HG03025 (cell line): ENCODE measurements at regions not wholly inside any gene's neighbourhood (a gene's known extent, or its start where the extent isn't known, plus 50 kb on each side); places are given as distances from the start of the nearest gene placed in this dataset.
A peak's percentile ranks its signal among the peaks of the same experiment; 100 is the strongest.

Source experiments
- ATAC-seq: cut with Tn5 transposase; IDR thresholded peaks from one replicate; pipeline ENCODE4 v1.9.1; 2021; ENCODE audit warnings: mild to moderate bottlenecking, moderate library complexity; ENCODE audit not compliant: unreplicated experiment, low FRiP score

DNA sequence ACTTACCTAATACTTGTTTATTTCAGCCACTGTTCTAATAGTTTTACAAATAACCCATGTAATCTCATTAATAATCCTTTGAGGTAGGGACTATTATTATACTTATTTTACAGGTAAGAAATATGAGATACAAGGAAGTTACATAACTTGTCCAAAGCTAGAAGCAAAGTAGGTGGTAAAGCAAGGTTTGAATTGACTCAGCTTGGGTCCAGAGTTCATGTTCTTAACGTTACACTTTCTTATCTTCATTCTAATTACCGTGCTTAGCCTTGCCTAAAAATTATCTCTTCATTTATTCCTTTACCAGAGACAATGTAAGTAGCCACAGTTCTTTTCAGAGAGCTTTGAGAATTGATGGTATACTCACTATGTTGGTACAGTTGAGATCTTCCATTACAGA is 743.6 kb downstream of the KCNJ3 start:
- ATAC-seq = no peak

DNA sequence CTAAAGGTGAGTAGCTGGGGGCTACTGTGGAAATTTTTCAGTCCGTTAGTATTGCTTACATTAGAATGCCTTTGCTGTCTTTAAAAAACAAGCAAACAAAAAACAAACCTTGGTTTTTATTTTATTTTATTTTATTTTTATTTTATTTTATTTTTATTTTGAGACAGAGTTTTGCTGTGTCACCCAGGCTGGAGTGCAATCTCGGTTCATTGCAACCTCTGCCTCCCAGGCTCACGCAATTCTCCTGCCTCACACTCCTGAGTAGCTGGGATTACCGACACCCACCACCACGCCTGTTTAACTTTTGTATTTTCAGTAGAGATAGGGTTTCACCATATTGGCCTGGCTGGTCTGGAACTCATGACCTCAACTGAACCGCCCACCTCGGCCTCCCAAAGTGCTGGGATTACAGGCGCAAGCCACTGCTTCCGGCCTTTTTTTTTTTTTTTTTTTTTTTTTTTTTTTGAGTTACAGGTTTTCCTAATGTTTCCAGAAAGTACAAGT is 732.6 kb downstream of the KCNJ3 start:
- no peak for ATAC-seq

DNA sequence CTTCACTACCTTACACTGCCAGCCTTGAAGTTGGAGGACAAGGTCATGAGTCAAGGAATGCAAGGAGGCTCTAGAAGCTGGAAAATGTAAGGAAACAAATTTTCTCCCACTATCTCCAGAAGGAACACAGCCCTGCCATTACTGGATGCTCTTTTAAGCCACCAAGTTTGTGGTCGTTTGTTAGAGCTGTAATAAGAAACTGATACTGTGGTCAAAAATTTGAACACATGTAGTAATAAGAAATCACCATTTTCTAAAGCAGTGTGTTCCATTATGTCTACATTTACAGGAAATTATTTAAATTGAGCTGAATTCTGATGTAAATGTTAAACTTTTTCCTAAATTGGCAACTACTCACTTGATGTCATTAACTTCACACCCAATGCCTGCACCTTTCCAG is 729.0 kb downstream of the KCNJ3 start:
- no peak for ATAC-seq

DNA sequence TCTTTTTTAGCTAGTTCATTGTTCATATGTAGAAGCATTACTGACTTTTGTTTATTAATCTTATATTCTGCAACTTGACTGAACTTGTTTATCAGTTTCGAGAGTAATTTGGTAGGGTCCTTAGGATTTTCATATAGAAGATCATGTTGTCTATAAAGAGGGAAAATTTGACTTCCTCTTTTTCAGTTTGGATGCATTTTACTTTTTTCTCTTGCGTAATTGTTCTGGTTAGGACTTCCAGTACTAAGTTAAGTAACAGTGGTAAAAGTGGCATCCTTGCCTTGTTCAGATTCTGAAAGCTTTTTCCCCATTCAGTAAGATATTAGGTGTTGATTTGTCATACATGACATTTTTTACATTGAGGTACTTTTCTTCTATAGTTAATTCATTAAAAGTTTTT is 726.0 kb downstream of the KCNJ3 start:
- ATAC-seq = no peak

GRCh38 chr2:155418753-155419152 is 720.3 kb downstream of the KCNJ3 start:
- ATAC-seq = no peak

GRCh38 chr2:155412598-155412997 is 714.1 kb downstream of the KCNJ3 start:
- ATAC-seq = peak; percentile 99

DNA sequence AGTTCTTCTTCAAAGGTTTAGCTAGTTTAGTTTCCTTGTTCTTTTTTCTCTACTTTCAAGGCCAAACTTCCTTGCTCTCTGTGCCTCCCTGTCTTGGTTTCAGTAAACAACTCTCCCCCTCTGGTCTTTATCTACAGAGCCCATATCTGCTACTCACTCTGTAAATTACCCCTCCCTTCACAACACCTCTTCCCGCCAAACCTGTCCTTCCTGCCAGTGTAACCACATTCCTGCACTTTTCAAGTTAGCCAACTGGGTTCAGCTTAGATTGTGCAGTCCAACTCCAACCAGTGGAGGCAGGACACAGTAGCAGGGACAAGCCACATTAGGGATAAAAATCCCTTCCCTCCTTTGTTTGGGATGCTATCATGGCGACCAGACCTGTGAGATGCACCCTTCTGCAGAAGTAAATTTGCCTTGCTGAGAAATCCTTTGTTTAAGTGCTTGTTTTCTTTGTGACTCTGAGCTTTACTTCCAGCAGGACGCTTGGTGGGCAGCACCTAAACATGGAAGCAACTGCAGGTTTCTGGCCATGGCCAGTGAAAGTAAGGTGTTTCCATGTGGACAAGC is 706.0 kb downstream of the KCNJ3 start:
- ATAC-seq = no peak

- no peak for ATAC-seq
These were observed 694.9 kb downstream of the KCNJ3 start for GRCh38 chr2:155393406-155393805.

DNA sequence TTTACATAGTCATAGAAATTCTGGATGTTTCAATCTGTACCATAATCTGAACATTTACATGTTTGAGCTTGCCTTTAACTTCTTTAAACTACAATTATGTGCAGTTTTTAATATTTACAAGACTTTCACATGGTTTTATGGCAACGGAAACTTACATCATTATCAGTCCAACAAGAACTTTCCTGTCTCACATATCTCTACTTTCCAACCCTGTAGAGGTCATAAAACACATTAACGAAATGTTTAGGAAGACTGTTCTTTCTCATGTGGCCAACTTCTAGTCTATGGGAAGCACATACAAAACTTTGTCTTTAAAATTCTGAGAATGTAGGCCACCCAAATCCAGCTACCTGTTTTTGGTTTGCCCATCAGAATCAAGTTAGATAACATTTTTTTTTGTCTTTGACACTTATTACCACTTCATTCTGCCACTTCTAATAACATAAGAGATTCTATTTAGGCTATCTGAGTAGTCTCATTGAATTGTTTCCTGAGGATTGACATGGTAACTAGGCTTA is 693.2 kb downstream of the KCNJ3 start:
- ATAC-seq = no peak

DNA sequence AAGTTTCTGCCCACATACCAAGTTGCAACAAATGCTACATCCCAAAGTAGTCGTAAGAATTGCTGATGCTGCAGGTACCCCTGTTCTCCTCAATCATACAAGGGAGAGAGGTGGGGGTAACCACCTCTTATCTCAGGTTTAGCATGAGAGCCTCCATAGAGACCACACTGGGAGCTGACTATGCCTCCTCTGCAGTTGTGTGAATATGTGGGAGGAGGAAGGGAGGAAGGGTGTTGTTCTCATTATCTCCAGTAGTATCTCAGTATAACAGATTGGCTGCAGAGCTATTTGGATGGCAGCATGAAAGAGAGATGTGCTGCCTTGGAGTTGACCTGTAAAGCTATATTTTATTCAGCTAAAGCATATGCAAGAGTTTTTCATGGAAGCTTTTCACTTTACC is 690.7 kb downstream of the KCNJ3 start:
- no peak for ATAC-seq

DNA sequence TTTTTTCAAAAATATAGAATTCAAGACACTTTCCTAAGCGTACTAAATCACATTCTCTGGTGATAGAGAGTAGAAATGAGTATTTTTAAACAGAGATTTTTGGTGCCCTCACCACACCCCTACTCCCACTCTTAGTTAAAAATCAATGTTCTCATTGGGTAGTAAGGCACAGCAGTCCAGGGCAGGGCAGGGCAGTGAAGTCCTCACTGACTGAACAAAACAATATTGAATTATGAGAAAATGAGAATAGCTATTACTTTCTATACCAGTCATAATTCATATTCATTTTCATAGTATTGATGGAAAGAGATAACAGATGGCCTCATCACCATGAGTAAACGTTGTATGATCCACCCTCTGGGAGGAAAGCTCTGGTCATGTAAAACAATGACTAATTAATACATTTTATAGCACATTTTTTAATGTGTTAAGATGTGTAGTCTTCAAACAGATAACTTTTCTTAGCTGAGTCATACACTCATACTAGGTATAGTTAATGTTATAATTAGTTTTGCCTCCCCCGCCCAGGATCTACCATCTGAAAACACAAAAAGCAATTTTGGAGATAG is 686.1 kb downstream of the KCNJ3 start:
- ATAC-seq = no peak

- no peak for ATAC-seq
These were observed 684.3 kb downstream of the KCNJ3 start for GRCh38 chr2:155382776-155383175.

DNA sequence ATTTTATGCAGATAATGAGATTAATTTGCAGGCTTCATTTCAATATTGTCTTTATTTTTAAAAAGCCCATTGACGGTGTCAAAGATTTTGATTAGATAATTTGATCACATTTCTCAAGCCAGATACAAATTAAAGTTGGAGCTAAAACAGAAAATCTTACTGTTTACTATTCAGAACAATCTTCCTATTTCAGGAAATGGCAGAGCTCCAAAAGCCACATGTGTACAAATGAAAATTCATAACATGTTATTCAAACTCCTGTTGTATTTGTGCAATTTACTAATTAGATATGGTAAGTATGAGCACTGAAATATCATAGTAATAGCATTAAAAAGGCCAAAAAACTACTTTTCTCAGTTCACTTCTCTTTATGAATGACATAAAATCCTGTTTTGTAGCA is 682.9 kb downstream of the KCNJ3 start:
- ATAC-seq = no peak

- ATAC-seq = no peak
These were observed 681.0 kb downstream of the KCNJ3 start for GRCh38 chr2:155379494-155379893.

DNA sequence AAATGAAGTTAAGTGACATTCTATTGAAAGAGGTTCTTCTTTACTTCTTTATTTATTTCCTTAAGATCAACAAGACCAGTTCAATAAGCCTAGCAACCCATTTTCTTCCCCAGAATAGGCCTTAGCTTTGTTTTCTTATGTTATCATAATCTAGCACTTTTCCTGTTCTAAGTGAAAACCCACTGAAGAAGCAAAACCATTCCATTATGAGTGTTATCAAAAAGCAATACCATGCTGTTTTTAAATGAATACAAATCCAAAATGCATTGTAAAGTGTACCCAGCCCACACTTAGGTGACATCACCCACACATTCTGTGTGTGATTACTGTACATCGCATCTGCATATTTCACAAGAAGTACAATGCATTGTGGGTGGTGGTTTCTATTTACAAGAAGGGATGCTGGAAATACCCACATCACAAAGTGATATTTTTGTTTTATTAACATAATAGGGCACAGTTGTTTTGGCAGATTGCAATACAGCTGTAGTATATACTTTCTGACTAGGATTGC is 679.5 kb downstream of the KCNJ3 start:
- no peak for ATAC-seq

DNA sequence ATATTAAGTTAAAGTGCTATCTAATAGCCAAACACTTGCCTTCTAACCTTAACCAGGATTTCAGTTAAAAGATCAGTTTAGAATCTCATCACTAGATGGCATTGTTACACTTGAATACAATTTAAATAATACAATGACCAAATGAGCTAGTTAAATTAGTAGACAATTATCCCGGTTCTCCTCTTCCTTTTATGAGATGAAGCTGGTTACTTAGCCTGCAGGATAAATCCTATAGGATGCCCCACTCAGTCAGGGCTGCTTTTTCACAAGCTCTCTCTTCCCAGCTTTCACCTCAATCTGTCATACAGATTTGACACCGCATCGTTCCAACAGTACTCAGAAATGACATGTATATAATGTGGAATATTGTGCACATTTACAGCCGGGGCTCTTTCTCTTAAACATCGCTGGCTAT is 678.8 kb downstream of the KCNJ3 start:
- ATAC-seq = no peak

DNA sequence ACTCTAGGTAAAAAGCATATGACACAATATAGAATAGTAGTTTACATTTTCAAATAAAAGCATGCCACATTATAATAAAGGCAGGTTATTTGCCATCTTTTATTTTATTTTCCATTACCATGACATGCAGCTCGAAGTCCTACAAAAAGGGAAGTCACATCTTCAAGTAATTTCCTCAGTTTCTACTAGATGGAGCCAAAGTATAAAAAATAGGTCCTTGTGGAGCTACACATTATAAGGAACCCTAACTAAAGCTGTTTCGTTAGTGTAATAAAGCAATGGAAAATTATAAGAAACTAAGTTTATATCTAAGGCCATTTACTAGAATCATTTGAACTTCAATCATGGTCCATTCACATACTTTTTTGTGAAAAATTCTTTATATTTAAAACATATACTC is 674.5 kb downstream of the KCNJ3 start:
- no peak for ATAC-seq

- no peak for ATAC-seq
These were observed 670.4 kb downstream of the KCNJ3 start for GRCh38 chr2:155368934-155369333.

GRCh38 chr2:155364766-155365165 is 666.3 kb downstream of the KCNJ3 start:
- no peak for ATAC-seq

DNA sequence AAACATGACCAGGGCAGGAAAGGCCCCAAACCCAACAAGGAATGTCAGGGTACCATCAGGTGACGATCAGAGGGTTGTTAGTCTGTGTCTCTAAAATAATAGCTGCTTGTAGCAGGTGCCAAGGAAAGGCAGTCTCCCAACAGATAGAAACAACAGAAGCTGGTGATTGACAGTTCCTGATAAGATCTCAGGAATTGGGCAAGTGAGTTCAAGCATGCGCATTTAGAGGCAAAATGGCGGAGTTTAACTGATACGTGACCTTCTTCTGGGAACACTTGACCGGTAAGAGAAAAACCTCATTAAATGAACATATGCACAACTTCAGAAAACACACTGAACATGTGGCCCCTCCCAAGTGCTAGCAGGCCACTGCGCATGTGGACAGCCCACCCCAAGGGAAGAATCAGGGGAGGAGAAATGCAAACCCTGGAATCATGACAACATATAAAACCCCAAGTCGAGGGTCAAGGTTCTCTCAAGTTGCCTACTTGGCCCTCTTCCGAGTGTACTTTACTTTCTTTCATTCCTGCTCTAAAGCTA is 664.9 kb downstream of the KCNJ3 start:
- no peak for ATAC-seq

DNA sequence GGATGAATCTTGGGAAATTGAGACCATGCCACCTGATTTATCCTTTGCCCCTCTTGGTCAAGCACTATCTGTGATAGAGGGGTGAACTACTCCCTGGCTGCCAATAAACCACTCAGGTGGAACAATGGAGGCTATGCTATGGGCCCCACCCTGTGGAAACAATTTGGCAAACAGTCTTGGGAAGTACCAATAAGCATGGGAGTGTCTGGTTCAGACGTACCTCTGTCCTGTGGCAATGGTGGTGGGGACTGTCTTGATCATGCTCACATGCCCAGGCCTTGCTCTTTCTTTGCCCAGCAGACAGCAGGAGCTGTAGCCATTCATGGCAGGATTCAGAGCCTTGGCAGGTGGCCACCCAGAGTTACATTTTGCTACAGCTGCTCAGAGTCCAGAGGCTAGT is 658.7 kb downstream of the KCNJ3 start:
- ATAC-seq = no peak

DNA sequence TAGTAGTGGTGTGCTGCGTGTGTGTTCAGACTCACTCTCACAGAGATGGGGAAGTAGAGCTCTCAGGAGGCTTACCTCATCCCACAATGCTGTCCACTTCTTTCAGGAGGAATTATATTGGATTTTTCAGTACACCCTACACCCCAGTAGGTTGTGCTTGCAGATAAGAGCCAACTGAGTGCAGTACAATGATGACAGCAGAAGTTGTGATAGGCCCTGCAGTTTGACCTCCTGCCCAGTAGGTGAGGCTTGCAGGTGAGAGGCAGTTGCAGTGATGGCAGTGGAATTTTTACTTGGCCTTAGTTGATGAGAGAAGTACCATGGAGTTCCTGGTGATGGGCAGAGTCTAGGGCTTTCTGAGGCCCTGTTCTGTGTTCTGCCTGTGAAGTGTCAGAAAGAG is 657.8 kb downstream of the KCNJ3 start:
- no peak for ATAC-seq
